Spleen (tissue), 7 donors: ENCODE measurements at regions not wholly inside any gene's neighbourhood (a gene's known extent, or its start where the extent isn't known, plus 50 kb on each side); places are given as distances from the start of the nearest gene placed in this dataset.
"Not testable (repeated sequence)": the region's sequence is repeated elsewhere in the genome, so short reads cannot be mapped to it uniquely, and the experiment has no call there.

Source experiments
- POLR2A ChIP-seq, 3 donors: fragments of 450-650 bp; IDR thresholded peaks; one replicate each; pipeline ENCODE4 v1.5.1; 2017; ENCODE audit warnings: antibody characterized with exemption in 3 of 3, mild to moderate bottlenecking in 1 of 3
- POLR2AphosphoS5 ChIP-seq, 3 donors: sonication (generic); formaldehyde crosslinking; IDR thresholded peaks; one replicate each; pipeline ENCODE4 v1.5.1; 2017; ENCODE audit warnings: antibody characterized with exemption in 3 of 3
- TF ChIP-seq, protein P1 (sequence below), 11 experiments: fragments of 200-600 bp in 7 of 11; fragments of 450-650 bp in 4 of 11; sonication (generic) in 4 of 11; IDR thresholded peaks in 8 of 11; conservative IDR thresholded peaks in 3 of 11; 1 replicate in 7 of 11; 2 replicates in 4 of 11; pipeline versions ENCODE4 v1.4.0 to v1.8.0; 2016 to 2021; ENCODE audit warnings: antibody characterized with exemption in 11 of 11, inconsistent platforms in 4 of 11, mild to moderate bottlenecking in 1 of 11
- donor health status: DM: no; HTN: no; CAD: no; lungs with moderate emphysema.
- donor health status: DM: no; HTN: no; CAD: no.
- donor health status: DM: no; HTN: no; CAD: no.

DNA sequence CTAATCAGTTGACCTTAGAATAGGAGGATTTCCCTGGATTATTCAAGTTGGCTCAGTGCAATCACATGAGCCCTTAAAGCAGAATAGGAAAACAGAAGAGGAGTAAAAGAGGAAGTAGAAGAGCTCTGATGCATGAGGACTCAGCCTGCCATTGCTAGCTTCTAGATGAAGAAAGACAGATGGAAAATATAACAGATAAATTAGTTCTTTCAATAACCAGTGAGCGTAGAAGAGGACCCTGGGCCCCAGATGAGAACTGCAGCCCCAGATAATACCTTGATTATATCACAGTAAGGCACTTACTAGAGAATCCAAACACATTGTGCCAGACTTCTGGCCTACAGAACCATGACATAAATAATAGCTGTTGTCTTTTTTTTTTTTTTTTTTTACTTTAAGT is 314.0 kb downstream of the RAD51AP2 start:
- TF ChIP-seq, protein P1, sequence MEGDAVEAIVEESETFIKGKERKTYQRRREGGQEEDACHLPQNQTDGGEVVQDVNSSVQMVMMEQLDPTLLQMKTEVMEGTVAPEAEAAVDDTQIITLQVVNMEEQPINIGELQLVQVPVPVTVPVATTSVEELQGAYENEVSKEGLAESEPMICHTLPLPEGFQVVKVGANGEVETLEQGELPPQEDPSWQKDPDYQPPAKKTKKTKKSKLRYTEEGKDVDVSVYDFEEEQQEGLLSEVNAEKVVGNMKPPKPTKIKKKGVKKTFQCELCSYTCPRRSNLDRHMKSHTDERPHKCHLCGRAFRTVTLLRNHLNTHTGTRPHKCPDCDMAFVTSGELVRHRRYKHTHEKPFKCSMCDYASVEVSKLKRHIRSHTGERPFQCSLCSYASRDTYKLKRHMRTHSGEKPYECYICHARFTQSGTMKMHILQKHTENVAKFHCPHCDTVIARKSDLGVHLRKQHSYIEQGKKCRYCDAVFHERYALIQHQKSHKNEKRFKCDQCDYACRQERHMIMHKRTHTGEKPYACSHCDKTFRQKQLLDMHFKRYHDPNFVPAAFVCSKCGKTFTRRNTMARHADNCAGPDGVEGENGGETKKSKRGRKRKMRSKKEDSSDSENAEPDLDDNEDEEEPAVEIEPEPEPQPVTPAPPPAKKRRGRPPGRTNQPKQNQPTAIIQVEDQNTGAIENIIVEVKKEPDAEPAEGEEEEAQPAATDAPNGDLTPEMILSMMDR (IDR thresholded peaks at IDR 0.05 in 8 of 11, conservative IDR thresholded peaks at IDR 0.05 in 3 of 11): not testable (repeated sequence)
- not testable (repeated sequence) for TF ChIP-seq POLR2A, POLR2AphosphoS5 (IDR thresholded peaks at IDR 0.05)
